ENCODE measurements at regions not wholly inside any gene's neighbourhood (a gene's known extent, or its start where the extent isn't known, plus 50 kb on each side); places are given as distances from the start of the nearest gene placed in this dataset.

- TF ChIP-seq, protein P1, sequence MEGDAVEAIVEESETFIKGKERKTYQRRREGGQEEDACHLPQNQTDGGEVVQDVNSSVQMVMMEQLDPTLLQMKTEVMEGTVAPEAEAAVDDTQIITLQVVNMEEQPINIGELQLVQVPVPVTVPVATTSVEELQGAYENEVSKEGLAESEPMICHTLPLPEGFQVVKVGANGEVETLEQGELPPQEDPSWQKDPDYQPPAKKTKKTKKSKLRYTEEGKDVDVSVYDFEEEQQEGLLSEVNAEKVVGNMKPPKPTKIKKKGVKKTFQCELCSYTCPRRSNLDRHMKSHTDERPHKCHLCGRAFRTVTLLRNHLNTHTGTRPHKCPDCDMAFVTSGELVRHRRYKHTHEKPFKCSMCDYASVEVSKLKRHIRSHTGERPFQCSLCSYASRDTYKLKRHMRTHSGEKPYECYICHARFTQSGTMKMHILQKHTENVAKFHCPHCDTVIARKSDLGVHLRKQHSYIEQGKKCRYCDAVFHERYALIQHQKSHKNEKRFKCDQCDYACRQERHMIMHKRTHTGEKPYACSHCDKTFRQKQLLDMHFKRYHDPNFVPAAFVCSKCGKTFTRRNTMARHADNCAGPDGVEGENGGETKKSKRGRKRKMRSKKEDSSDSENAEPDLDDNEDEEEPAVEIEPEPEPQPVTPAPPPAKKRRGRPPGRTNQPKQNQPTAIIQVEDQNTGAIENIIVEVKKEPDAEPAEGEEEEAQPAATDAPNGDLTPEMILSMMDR (IDR thresholded peaks at IDR 0.05; ENCODE audit: control extremely low read depth, extremely low read depth, low read depth, missing control alignments), result no peak
- no peak for DNase-seq (ENCODE audit: extremely low spot score)
- CTCF ChIA-PET, result no interaction called here
- POLR2A ChIA-PET, result no interaction called here
Measured at GRCh38 chr7:8963722-8964121, 530.3 kb downstream of the NXPH1 start.

DNA sequence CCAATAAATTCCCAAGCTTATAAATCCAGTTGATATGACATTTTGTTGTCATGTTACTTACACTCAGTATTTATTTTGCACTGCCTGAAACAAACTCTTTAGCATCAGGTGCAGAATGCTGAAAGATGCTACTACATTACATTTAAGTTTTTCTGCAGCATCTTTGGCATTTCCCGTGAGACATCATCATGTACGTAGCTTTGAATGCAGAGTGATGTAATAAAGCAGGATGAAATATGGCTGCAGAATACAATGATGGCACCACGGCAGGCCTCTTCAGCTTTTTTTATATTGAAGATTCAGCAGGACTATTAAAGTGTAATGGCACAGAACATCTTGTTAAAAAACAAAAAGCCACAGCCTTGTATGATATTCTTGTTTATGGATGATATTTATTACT is 531.8 kb downstream of the NXPH1 start:
- TF ChIP-seq, protein P1 (IDR thresholded peaks at IDR 0.05; ENCODE audit: control extremely low read depth, extremely low read depth, low read depth, missing control alignments), result no peak
- ChIA-PET POLR2A (no interaction called here), CTCF (interaction anchor here (1.0 kb wide), 1 partner anchor 17 kb away, joined by 5 read pairs; no protein-coding TSS in a partner anchor)
- DNase-seq (ENCODE audit: extremely low spot score), result no peak

DNA sequence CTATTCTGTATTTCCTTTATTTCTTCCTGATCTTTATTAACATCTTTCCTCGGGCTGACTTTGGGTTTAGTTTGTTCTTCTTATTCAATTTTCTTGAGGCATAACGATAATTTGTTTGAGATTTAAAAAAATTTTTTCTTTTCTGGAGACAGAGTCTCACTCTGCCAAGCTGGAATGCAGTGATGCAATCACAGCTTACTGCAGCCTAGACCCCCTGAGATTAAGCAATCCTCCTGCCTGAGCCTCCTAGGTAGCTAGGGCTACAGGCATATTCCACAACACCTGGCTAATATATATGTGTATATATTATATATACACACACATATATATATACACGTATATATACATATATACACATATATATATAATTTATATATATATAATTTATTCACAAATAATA is 540.2 kb downstream of the NXPH1 start:
- TF ChIP-seq, protein P1 (IDR thresholded peaks at IDR 0.05; ENCODE audit: control extremely low read depth, extremely low read depth, low read depth, missing control alignments), result no peak
- CTCF ChIA-PET, result no interaction called here
- DNase-seq (ENCODE audit: extremely low spot score), result no peak
- POLR2A ChIA-PET, result no interaction called here

DNA sequence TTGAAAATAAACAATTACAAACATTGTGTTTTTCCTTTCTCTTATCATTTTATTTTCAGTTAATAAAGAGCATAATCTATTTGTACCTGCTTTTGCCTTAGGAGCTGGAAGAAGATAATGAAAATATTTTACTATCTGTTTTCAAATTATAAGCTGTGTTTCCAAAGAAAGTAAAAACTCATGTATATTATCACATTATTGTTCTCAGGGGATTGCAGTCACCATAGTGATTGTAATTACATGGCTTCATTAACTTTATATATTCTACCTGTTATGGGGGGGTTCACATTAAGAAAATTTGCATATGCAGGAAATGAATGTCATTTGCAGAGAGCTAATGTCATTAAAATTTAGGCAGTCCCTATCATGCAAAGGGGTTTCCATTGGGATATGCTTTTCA is 542.3 kb downstream of the NXPH1 start:
- POLR2A ChIA-PET, result no interaction called here
- DNase-seq (ENCODE audit: extremely low spot score), result no peak
- TF ChIP-seq, protein P1 (IDR thresholded peaks at IDR 0.05; ENCODE audit: control extremely low read depth, extremely low read depth, low read depth, missing control alignments), result no peak
- CTCF ChIA-PET, result no interaction called here

DNA sequence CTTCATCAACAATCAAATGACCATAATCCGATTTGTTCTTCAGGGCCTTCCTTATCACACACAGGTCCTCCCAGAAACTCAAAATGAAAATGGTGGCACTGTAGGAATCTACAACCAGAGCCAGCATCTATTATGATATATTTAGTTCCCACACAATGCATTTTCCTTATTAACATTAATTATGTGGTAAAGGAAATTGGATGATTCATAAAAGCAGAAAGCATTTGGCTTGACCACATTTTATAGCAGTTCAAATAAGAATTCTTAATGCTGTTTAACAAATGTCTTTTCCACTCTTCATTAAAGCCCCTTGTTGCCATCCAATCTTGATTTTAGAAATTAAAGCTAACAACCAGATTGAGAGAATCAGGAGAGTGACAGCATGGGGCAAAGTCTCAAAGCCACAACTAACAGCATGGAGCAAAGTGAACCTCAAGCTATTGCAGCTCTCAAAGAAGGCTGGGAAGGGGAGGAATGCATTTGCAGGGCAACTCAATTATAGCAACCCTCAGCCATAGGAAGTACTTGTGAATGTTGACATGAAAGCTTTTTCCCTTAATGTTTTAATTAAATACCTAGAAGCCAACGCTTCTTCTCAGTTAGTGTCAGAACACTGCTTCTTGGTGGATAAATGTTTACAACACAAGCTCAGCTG is 549.1 kb downstream of the NXPH1 start:
- POLR2A ChIA-PET, result no interaction called here
- no peak for DNase-seq (ENCODE audit: extremely low spot score)
- CTCF ChIA-PET, result interaction anchor here (2.3 kb wide), 1 partner anchor 18 kb away, joined by 5 read pairs; no protein-coding TSS in a partner anchor
- TF ChIP-seq, protein P1 (IDR thresholded peaks at IDR 0.05; ENCODE audit: control extremely low read depth, extremely low read depth, low read depth, missing control alignments), result no peak

- no peak for DNase-seq (ENCODE audit: extremely low spot score)
- POLR2A ChIA-PET, result no interaction called here
- CTCF ChIA-PET, result no interaction called here
- TF ChIP-seq, protein P1 (IDR thresholded peaks at IDR 0.05; ENCODE audit: control extremely low read depth, extremely low read depth, low read depth, missing control alignments), result no peak
Measured at GRCh38 chr7:8985255-8985654, 551.8 kb downstream of the NXPH1 start.
